GM12873 (cell line): ENCODE measurements at regions not wholly inside any gene's neighbourhood (a gene's known extent, or its start where the extent isn't known, plus 50 kb on each side); places are given as distances from the start of the nearest gene placed in this dataset.

ENCODE experiments used
- CTCF ChIP-seq: IDR thresholded peaks from 2 replicates; pipeline ENCODE4 v1.5.1; 2012; ENCODE audit warnings: low read depth, mild to moderate bottlenecking, moderate library complexity, low read length, control low read depth; ENCODE audit not compliant: insufficient read depth; ENCODE audit errors: missing control alignments

DNA sequence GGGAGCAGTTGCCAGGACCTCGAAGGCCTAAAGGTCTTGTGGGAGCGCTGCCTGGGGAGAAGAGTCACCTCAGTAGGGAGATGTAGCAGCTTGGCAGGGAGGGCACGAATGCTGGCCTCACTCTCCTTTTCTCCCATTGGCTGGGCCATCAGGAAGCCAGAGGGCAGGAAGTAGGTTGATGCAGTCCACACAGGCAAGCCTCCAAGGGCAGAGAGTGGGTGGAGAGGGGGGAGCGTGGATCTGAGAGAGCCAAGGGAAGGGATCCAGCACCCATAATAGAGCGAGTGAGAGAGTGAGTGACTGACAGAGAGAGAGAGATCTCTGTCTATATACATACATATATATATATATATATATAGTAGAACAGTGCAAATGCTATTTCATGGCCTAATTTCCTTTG lies 215.3 kb upstream of the LRFN2 start:
- no peak for TF ChIP-seq CTCF

GRCh38 chr6:40799296-40800140 lies 212.4 kb upstream of the LRFN2 start:
- TF ChIP-seq CTCF: no peak

DNA sequence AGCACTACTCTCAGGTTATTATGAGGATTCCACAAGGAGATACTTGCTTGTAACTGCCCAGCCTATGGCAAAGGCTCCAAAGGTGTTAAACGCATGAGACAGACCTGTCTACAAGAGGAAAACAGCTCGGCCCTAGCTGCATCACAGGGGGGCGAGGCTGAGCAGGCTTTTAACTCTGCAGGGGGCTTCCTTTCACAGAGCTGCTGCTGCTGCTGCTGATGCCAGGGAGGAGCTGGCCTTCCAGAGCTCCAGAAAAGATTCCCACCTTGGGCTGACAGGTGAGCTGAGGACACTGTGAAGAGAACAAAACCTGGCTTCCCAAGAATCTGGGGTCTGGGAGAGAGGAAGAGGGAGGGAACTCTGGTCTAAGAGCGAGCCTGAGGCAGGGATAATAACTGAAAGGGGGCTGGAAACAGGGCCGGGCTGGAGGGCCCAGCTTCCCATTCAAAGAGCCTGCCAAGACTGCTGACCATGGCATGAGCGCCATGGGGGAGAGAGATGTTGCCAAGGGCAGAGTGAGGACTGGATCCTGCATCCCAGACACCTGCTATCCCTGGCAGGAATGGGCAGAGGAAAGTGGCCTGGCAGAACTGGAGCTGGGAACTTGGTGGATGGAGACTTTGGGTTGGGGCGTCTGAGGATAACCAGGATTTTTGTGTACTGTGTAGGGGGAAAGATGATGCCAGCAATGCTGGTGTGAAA lies 211.1 kb upstream of the LRFN2 start:
- no peak for TF ChIP-seq CTCF

- no peak for TF ChIP-seq CTCF
These were observed 209.4 kb upstream of the LRFN2 start for GRCh38 chr6:40796260-40797221.

- TF ChIP-seq CTCF: no peak
These were observed 207.4 kb upstream of the LRFN2 start for GRCh38 chr6:40794586-40794985.

GRCh38 chr6:40792183-40792582 lies 205.0 kb upstream of the LRFN2 start:
- TF ChIP-seq CTCF: no peak
